Right cardiac atrium (tissue), 5 donors: ENCODE measurements at regions not wholly inside any gene's neighbourhood (a gene's known extent, or its start where the extent isn't known, plus 50 kb on each side); places are given as distances from the start of the nearest gene placed in this dataset.

Source experiments
- ATAC-seq, 2 donors: fragments of 200-7000 bp; cut with Tn5 transposase; one replicate each; pipeline versions ENCODE4 v1.8.0 to v1.9.1; 2020; ENCODE audit warnings: moderate library complexity in 2 of 2, mild to moderate bottlenecking in 1 of 2
- DNase-seq, 3 donors: peaks; one replicate each; pipeline ENCODE4 v3.0.0-alpha.2; 2020
- H3K27ac ChIP-seq: one replicate; pipeline ENCODE4 v1.5.1; 2013; ENCODE audit warnings: mild to moderate bottlenecking, low read length, control low read depth, moderate library complexity
- H3K27me3 ChIP-seq: one replicate; pipeline ENCODE4 v1.6.1; 2013; ENCODE audit not compliant: control insufficient read depth, insufficient read depth
- H3K4me1 ChIP-seq: one replicate; pipeline ENCODE4 v1.6.1; 2013; ENCODE audit warnings: low read length; ENCODE audit not compliant: control insufficient read depth, insufficient read depth
- H3K4me3 ChIP-seq: one replicate; pipeline ENCODE4 v1.5.1; 2013; ENCODE audit warnings: low read length, control low read depth
- H3K9me3 ChIP-seq: one replicate; pipeline ENCODE4 v1.6.1; 2013; ENCODE audit warnings: low read length; ENCODE audit not compliant: control insufficient read depth
- WGBS: extraction: QIAGEN DNeasy Blood & Tissue Kit; methylation state at CpG from one replicate; pipeline ENCODE4 v1.1.7; 2013; 5-methylcytosine and 5-hydroxymethylcytosine counted together
- intact Hi-C, 4 donors: fragments of 100-400 bp; cut with DNase I; formaldehyde crosslinking; loops; one replicate each; pipeline versions ENCODE4 v1.11.0 to v1.14.0; 2022 to 2023
- donor health status: healthy with polysubstance abuse.
- donor health status: DM: no; HTN: yes; CAD: no.
- donor health status: DM: no; HTN: no; CAD: no.
- donor health status: DM: no; HTN: yes; CAD: no; lungs with severe emphysema.
- donor health status: DM: yes; HTN: yes; CAD: no.

- ATAC-seq (peak; percentile 94 to 95), DNase-seq (peak; percentile 52 to 83 (median 72))
- no peaks in the 10 kb centered on the region for H3K27me3 ChIP-seq
- no peak overlapping the region for H3K4me3 ChIP-seq
- no peaks in the 10 kb centered on the region for H3K9me3 ChIP-seq
- H3K4me1 ChIP-seq, result peaks cover 6% of the 10 kb centered on the region
- 15% methylated on average over 2 of the region's 2 CpGs for whole genome bisulfite sequencing
- intact Hi-C loops, result loop anchor here in 1 of 4 donors (10.0 kb wide), 1 partner anchor 106 kb away; no protein-coding TSS in a partner anchor
- H3K27ac ChIP-seq, result peak overlapping the region; percentile 63
Observed at GRCh38 chr12:89238593-89238992, 113.7 kb downstream of the DUSP6 start.

DNA sequence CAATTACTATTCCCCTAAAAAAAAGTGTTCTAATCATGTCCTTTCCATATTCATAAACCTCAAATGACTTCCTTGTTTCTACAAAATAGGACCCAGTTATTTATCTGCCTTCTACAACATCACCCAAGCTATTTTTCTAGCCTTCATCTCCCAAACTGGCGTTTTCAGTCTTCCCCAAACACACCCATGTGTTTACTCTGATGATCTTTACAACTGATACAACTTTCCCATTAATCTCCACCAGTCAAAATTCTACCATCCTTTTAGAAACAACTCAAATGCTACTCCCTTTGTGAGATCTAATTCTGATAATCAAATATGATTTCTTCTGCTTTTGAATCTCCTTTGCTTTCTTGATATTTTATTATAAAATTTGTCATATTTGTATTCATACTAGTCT, 114.5 kb downstream of the DUSP6 start:
- Histone ChIP-seq H3K4me3 (no peak overlapping the region), H3K27me3 (no peaks in the 10 kb centered on the region), H3K27ac (no peak overlapping the region), H3K4me1 (peaks cover 6% of the 10 kb centered on the region), H3K9me3 (no peaks in the 10 kb centered on the region)
- DNase-seq (no peak), ATAC-seq (no peak)
- intact Hi-C loops, result loop anchor here in 1 of 4 donors (10.0 kb wide), 1 partner anchor 107 kb away; no protein-coding TSS in a partner anchor
- whole genome bisulfite sequencing, result 84% methylated on average over 1 of the region's 1 CpG

DNA sequence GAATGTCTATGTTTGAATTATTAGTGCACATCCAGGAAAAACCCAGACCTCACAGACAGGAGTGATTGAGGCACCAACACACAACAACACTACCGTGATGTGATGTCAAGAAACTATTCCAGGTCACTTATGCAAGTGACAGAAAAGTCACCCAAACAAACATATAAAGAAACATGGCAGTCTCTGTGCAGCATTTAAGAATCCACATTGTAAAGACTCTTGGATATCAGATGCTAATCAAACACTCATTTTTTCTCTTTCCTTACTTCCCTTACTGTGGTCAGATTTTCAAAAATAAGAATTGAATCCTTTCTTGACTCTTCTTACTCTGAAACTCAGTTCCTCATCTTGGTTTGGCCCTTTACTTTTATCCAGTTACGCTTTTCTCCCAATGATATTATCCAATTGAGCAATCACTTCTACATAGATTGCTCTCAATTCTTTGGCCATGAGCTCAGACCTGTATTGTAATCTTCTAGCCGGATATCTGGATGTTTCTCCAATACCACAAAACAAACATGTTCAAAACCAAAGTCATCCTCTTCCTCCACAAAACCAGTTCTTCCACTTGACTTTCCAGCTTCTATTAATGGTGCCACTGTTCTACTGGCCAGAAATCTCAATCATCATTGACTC, 115.4 kb downstream of the DUSP6 start:
- DNase-seq (no peak), ATAC-seq (no peak)
- Histone ChIP-seq H3K27ac (no peak overlapping the region), H3K4me3 (no peak overlapping the region), H3K27me3 (no peaks in the 10 kb centered on the region), H3K9me3 (no peaks in the 10 kb centered on the region), H3K4me1 (peaks cover 6% of the 10 kb centered on the region)
- intact Hi-C loops, result loop anchor here in 1 of 4 donors (10.0 kb wide), 1 partner anchor 108 kb away; no protein-coding TSS in a partner anchor
- WGBS, result 92% methylated on average over 3 of the region's 3 CpGs

DNA sequence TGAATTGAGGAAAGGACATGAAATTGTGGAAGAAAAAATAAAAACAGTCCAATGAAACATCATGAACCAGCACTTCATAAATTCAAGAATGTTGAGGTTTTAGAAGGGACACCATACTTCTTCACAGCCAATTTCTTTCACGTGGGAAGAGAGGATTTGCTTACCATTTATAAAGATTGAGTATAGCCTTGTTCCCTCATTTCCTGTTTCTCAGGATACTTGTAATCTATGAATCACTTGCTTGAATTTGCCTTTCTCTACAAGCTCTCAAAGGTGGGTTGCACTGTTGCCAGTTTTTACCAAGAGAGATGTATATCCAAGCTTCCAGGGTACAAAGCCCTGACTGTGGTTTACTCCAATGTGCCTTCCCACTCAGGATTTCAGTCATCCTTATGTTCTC, 116.1 kb downstream of the DUSP6 start:
- 52% methylated on average over 1 of the region's 1 CpG for WGBS
- intact Hi-C loops, result loop anchor here in 1 of 4 donors (10.0 kb wide), 1 partner anchor 109 kb away; no protein-coding TSS in a partner anchor
- ATAC-seq (no peak), DNase-seq (no peak)
- Histone ChIP-seq H3K4me1 (peaks cover 6% of the 10 kb centered on the region), H3K27me3 (no peaks in the 10 kb centered on the region), H3K27ac (no peak overlapping the region), H3K9me3 (no peaks in the 10 kb centered on the region), H3K4me3 (no peak overlapping the region)

DNA sequence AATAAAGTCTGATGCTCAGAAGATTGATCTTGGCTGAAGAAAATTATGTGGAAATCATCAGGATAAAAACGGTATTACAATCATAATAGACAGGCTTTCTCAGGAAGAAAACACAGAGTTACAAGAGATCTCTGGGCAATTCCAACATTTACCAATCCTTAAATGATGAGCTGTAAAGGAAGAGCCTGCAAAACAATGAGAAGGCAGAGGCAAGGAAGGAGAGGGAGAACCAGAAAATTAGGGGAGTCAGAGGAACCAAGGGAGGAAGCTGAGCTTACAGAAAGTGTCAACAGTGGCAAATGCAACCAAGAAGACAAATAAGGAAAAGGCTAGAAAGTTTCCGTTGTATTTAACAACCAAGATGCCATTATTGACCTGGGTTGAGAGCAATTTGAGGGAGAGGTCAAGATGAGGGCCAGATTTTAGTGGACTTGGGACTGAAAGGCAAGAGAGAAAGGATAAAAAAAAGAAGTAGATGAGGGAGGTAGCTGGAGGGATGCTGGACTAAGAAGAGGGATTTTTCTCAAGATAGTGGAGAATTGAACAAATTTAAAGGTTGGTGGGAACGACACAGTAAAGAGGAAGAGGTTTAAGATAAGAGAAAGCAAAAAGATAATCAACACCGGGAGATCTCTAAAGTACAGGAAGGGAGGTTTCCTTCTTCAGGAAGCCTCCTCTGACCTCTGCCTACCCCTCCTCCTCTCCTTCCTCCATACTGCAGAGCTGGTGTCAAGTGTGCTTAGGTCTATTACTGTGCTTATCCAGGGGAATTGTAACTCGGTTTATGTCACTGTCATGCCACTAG, 116.9 kb downstream of the DUSP6 start:
- DNase-seq, result no peak
- 35% methylated on average over 5 of the region's 5 CpGs for WGBS
- ATAC-seq, result peak; percentile 33 to 89
- intact Hi-C loops, result loop anchor here in 1 of 4 donors (10.0 kb wide), 1 partner anchor 109 kb away; no protein-coding TSS in a partner anchor
- H3K27me3 ChIP-seq, result no peaks in the 10 kb centered on the region
- H3K9me3 ChIP-seq, result no peaks in the 10 kb centered on the region
- peaks cover 6% of the 10 kb centered on the region for H3K4me1 ChIP-seq
- no peak overlapping the region for H3K27ac ChIP-seq
- no peak overlapping the region for H3K4me3 ChIP-seq

GRCh38 chr12:89234324-89235114, 117.8 kb downstream of the DUSP6 start:
- Histone ChIP-seq H3K4me1 (peaks cover 5% of the 10 kb centered on the region), H3K27me3 (no peaks in the 10 kb centered on the region), H3K4me3 (no peak overlapping the region), H3K27ac (no peak overlapping the region), H3K9me3 (no peaks in the 10 kb centered on the region)
- ATAC-seq, result no peak
- intact Hi-C loops, result loop anchor here in 1 of 4 donors (10.0 kb wide), 1 partner anchor 110 kb away; no protein-coding TSS in a partner anchor
- DNase-seq, result no peak
- 63% methylated on average over 4 of the region's 4 CpGs for WGBS

GRCh38 chr12:89231686-89232085, 120.6 kb downstream of the DUSP6 start:
- 87% methylated on average over 1 of the region's 1 CpG for WGBS
- intact Hi-C loops, result loop anchor here in 1 of 4 donors (10.0 kb wide), 1 partner anchor 113 kb away; no protein-coding TSS in a partner anchor
- H3K9me3 ChIP-seq, result no peaks in the 10 kb centered on the region

GRCh38 chr12:89230376-89231315, 121.7 kb downstream of the DUSP6 start:
- H3K27me3 ChIP-seq, result no peaks in the 10 kb centered on the region
- H3K27ac ChIP-seq, result no peak overlapping the region
- no peak overlapping the region for H3K4me3 ChIP-seq
- H3K4me1 ChIP-seq, result no peaks in the 10 kb centered on the region
- peak in 1 of 2 donors; percentile 45 for ATAC-seq
- WGBS, result 72% methylated on average over 2 of the region's 2 CpGs
- intact Hi-C loops, result loop anchor here in 1 of 4 donors (10.0 kb wide), 1 partner anchor 114 kb away; no protein-coding TSS in a partner anchor
- DNase-seq, result no peak
- H3K9me3 ChIP-seq, result no peaks in the 10 kb centered on the region

More at GRCh38 chr12:89231686-89232085, 120.6 kb downstream of the DUSP6 start:
- Histone ChIP-seq H3K4me3 (no peak overlapping the region), H3K27ac (no peak overlapping the region), H3K27me3 (no peaks in the 10 kb centered on the region), H3K4me1 (no peaks in the 10 kb centered on the region)
- DNase-seq, result no peak
- ATAC-seq, result no peak

- Histone ChIP-seq H3K4me1 (no peaks in the 10 kb centered on the region), H3K27me3 (no peaks in the 10 kb centered on the region), H3K27ac (no peak overlapping the region), H3K9me3 (no peaks in the 10 kb centered on the region), H3K4me3 (no peak overlapping the region)
- WGBS, result 50% methylated on average over 3 of the region's 3 CpGs
- intact Hi-C loops, result no loop called here
- no peak for ATAC-seq
- DNase-seq, result no peak
Observed at GRCh38 chr12:89228491-89228890, 123.8 kb downstream of the DUSP6 start.

- no peak overlapping the region for H3K27ac ChIP-seq
- no peaks in the 10 kb centered on the region for H3K9me3 ChIP-seq
- no peak overlapping the region for H3K4me3 ChIP-seq
- no peaks in the 10 kb centered on the region for H3K4me1 ChIP-seq
- ATAC-seq (no peak), DNase-seq (no peak)
- WGBS, result 97% methylated on average over 2 of the region's 2 CpGs
- no peaks in the 10 kb centered on the region for H3K27me3 ChIP-seq
- intact Hi-C loops, result no loop called here
Observed at GRCh38 chr12:89227774-89228173, 124.5 kb downstream of the DUSP6 start.
